ENCODE measurements at regions not wholly inside any gene's neighbourhood (a gene's known extent, or its start where the extent isn't known, plus 50 kb on each side); places are given as distances from the start of the nearest gene placed in this dataset.

DNA sequence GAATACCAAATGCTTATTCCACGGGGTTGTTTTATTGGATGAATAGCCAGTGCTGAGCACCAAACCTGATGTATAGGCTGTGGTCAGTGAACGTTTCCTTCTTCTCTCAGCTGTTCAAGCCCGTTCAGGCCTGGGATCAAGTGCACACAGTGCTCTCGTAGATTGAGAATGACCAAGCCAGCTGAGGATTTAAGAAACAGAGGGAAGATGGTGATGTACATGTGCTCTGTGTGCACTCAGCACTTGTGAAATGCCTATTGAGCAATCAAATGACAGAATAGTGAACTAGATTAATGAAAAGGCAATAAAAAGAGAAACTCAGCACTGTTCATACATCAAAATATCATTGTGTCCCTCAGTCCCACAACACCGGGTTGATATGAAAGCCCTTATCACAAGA is 302.5 kb downstream of the BMPER start:
- no peak for DNase-seq (ENCODE audit: low read depth)
- TF ChIP-seq, protein P1, sequence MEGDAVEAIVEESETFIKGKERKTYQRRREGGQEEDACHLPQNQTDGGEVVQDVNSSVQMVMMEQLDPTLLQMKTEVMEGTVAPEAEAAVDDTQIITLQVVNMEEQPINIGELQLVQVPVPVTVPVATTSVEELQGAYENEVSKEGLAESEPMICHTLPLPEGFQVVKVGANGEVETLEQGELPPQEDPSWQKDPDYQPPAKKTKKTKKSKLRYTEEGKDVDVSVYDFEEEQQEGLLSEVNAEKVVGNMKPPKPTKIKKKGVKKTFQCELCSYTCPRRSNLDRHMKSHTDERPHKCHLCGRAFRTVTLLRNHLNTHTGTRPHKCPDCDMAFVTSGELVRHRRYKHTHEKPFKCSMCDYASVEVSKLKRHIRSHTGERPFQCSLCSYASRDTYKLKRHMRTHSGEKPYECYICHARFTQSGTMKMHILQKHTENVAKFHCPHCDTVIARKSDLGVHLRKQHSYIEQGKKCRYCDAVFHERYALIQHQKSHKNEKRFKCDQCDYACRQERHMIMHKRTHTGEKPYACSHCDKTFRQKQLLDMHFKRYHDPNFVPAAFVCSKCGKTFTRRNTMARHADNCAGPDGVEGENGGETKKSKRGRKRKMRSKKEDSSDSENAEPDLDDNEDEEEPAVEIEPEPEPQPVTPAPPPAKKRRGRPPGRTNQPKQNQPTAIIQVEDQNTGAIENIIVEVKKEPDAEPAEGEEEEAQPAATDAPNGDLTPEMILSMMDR (IDR thresholded peaks at IDR 0.05; ENCODE audit: insufficient read depth, low read depth, low read length, missing control alignments): no peak
- no peak overlapping the region for H3K4me3 ChIP-seq (ENCODE audit: low read depth, low read length)

DNA sequence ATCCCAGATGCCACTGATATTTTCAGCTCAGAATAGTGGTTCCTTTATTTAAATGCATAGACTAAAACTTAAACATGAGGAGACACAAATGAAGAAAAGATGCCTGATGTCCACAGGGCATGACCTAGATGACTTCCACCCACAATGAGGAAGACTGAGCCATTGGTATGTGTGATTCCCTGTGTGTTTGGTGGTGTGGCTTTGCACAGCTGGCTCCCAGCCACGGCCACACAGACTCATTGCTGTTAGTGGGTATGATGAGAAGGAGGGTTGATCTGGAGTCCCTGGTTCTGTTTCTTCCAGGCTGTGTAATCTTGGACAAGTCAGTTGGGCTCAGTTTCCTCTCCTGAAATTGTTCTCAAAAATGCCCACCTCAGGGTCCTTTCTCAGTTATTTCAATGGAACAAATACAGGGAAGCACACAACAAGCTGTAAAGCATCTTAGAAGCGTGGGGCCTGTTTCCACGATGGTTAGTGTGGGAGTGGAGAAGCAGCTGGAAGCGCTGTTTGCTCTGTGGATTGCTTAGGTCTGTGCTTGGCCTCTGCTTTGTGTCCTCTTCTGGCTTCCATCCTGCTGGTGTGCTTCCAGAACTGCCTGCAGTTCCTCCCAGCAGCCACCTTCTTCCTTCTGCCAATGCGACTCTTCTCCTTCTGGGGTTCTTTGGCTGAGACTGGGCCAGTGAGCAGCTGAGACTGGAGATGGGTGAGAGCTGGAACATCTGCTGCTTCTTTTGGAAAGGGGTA is 303.7 kb downstream of the BMPER start:
- no peak overlapping the region for H3K4me3 ChIP-seq (ENCODE audit: low read depth, low read length)
- DNase-seq (ENCODE audit: low read depth): no peak
- TF ChIP-seq, protein P1 (IDR thresholded peaks at IDR 0.05; ENCODE audit: insufficient read depth, low read depth, low read length, missing control alignments): no peak

DNA sequence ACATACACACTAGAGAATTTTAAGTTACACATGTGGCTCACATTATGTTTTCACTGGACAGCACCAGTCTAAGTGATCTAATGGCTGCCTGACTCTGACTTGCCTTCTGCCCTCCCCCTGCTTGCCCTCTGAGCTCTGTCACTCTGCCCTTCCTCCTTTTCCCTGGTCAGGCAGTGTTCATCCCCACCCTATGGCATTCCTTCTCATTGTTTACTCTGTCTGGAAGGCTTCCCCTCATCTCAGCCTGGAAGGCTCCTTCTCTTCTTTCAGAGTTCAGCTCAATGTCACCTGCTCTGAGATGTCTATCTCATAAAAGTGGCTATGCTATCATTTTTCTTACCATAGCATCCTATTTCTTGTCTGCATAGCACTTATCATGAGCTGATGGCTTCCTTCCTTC is 305.7 kb downstream of the BMPER start:
- H3K4me3 ChIP-seq (ENCODE audit: low read depth, low read length): no peak overlapping the region
- TF ChIP-seq, protein P1 (IDR thresholded peaks at IDR 0.05; ENCODE audit: insufficient read depth, low read depth, low read length, missing control alignments): no peak
- DNase-seq (ENCODE audit: low read depth): no peak

DNA sequence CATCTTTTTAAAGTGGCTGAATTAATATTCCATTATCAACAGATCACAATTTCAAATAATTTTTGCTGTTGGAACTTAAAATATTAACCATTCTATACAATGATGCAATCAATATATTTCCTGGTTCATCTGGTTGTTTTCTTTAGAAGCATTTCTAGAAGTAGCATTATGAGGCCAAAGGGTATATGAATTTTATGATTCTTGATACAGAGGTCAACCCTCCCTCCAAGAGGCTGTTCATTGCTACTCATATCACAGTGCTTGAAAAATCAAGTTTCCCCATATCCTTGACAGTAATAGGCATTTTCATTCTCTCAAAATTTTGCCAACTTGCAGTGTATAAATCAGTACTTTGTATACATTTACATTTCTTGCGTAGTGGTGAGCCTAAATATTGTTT is 312.6 kb downstream of the BMPER start:
- TF ChIP-seq, protein P1 (IDR thresholded peaks at IDR 0.05; ENCODE audit: insufficient read depth, low read depth, low read length, missing control alignments): no peak
- DNase-seq (ENCODE audit: low read depth): no peak
- no peak overlapping the region for H3K4me3 ChIP-seq (ENCODE audit: low read depth, low read length)

DNA sequence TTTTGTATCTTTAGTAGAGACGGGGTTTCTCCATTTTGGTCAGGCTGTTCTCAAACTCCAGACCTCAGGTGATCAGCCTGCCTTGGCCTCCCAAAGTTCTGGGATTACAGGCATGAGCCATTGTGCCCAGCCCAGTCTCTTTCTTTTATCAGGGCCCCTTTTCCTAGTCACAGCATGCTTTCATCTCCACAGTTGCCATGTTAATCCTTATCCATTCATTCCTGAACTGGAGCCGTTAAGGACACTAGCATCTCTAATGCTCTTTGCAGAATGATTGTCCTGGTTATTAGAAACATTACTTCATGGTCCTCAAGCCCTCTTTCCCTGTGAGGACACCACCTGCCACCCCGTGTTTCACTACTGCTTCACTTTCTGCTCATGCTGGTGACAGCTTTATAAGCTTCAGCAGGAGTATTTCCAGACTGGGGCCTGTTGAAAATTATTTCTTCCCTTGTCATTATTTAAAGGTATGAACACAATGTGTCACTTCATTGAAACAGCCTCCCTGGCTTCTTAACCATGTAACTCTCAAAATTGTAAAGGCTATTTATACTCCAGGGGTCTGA is 313.9 kb downstream of the BMPER start:
- no peak for DNase-seq (ENCODE audit: low read depth)
- TF ChIP-seq, protein P1 (IDR thresholded peaks at IDR 0.05; ENCODE audit: insufficient read depth, low read depth, low read length, missing control alignments): no peak
- no peak overlapping the region for H3K4me3 ChIP-seq (ENCODE audit: low read depth, low read length)

DNA sequence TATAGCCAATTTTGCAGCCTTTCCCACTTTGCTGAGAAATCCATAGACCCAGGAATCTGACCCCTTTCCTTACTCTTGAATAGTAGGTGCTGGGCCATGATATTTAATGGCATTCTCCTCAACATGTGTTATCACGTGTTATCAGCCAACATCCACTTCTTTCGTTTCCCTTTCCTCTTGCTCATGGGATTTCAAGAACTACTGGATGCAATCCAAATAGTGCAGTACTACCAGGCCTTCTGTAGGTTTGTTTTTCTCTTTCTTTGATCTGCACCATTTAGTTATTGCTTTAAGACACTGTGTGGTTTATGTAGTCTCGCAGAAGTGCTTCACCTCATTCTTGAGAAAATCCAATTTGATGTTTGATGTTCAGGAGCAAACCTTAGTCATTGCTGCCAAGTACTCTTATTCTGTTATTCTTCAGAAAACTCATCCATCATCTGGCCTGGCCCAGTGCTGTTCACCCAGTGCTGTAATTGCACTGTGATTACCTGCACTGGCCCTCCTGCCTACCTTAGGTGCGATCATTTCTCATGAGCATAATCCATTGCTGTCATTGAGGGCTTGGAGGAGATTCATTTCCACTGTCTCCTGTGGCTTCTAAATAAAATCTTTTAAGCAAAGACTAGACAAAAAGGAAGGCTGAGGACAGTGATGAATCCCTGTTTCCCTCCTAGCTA is 315.3 kb downstream of the BMPER start:
- TF ChIP-seq, protein P1 (IDR thresholded peaks at IDR 0.05; ENCODE audit: insufficient read depth, low read depth, low read length, missing control alignments): no peak
- no peak for DNase-seq (ENCODE audit: low read depth)
- H3K4me3 ChIP-seq (ENCODE audit: low read depth, low read length): no peak overlapping the region

All from GM12865 (cell line).